Thyroid gland (tissue), 4 donors: ENCODE measurements at regions not wholly inside any gene's neighbourhood (a gene's known extent, or its start where the extent isn't known, plus 50 kb on each side); places are given as distances from the start of the nearest gene placed in this dataset.

Source experiments
- DNase-seq, 2 donors: peaks; one replicate each; pipeline ENCODE4 v3.0.0-alpha.2; 2019
- H3K27ac ChIP-seq, 3 donors: fragments of 200-600 bp; sonication (generic); 1 replicate in 2 of 3; 2 replicates in 1 of 3; pipeline ENCODE4 v1.5.1; 2016 to 2019; ENCODE audit warnings: mild to moderate bottlenecking in 1 of 3, moderate library complexity in 1 of 3
- H3K27me3 ChIP-seq: fragments of 200-600 bp; sonication (generic); one replicate; pipeline ENCODE4 v1.5.1; 2019
- H3K36me3 ChIP-seq, 2 donors: fragments of 200-600 bp; sonication (generic); one replicate each; pipeline ENCODE4 v1.5.1; 2016 to 2019
- H3K4me1 ChIP-seq, 2 donors: fragments of 200-600 bp; sonication (generic); one replicate each; pipeline ENCODE4 v1.5.1; 2017 to 2019
- H3K4me3 ChIP-seq, 3 donors: fragments of 200-600 bp; sonication (generic); replicated peaks in 1 of 3; 1 replicate in 2 of 3; 2 replicates in 1 of 3; pipeline ENCODE4 v1.5.1; 2016; ENCODE audit warnings: mild to moderate bottlenecking in 1 of 3
- H3K9me3 ChIP-seq: fragments of 200-600 bp; sonication (generic); one replicate; pipeline ENCODE4 v1.5.1; 2017
- POLR2A ChIP-seq, 2 donors: fragments of 450-650 bp; IDR thresholded peaks; one replicate each; pipeline ENCODE4 v1.6.1; 2017; ENCODE audit warnings: antibody characterized with exemption in 2 of 2, mild to moderate bottlenecking in 2 of 2, moderate library complexity in 1 of 2
- WGBS, 2 donors: methylation state at CpG; one replicate each; pipeline ENCODE4 v1.1.5; 2017; 5-methylcytosine and 5-hydroxymethylcytosine counted together
- intact Hi-C: fragments of 100-400 bp; cut with DNase I; formaldehyde crosslinking; loops from one replicate; pipeline ENCODE4 v1.15.1; 2023
- TF ChIP-seq, protein P1 (sequence below), 6 experiments: fragments of 200-600 bp in 3 of 6; fragments of 450-650 bp in 3 of 6; sonication (generic) in 3 of 6; IDR thresholded peaks; one replicate each; pipeline ENCODE4 v1.5.1; 2016 to 2019; ENCODE audit warnings: antibody characterized with exemption in 6 of 6, mild to moderate bottlenecking in 2 of 6, inconsistent platforms in 1 of 6, moderate library complexity in 1 of 6

DNA sequence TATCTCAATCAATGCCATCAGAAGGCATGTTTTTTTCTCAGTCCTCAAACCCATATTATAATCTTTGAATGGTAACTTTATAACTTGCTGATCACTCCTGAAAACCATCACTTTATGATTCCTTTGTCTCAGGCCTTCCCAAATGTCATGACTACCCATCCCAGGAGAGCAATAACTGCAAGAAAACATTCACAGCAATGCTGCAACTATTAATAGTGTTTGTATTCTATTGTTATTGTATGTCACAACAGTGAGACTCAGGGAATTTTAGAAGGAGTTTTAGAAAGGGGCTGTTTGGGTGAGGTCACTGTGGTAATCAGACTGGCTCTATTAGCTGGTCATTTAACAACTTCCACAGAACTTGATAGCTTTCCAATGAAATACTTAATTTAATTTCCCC is 301.4 kb upstream of the TBX18 start:
- no peaks in the 10 kb centered on the region for H3K4me1 ChIP-seq
- no peaks in the 10 kb centered on the region for H3K27me3 ChIP-seq
- no peaks in the 10 kb centered on the region for H3K36me3 ChIP-seq
- H3K27ac ChIP-seq = no peak overlapping the region
- TF ChIP-seq, protein P1, sequence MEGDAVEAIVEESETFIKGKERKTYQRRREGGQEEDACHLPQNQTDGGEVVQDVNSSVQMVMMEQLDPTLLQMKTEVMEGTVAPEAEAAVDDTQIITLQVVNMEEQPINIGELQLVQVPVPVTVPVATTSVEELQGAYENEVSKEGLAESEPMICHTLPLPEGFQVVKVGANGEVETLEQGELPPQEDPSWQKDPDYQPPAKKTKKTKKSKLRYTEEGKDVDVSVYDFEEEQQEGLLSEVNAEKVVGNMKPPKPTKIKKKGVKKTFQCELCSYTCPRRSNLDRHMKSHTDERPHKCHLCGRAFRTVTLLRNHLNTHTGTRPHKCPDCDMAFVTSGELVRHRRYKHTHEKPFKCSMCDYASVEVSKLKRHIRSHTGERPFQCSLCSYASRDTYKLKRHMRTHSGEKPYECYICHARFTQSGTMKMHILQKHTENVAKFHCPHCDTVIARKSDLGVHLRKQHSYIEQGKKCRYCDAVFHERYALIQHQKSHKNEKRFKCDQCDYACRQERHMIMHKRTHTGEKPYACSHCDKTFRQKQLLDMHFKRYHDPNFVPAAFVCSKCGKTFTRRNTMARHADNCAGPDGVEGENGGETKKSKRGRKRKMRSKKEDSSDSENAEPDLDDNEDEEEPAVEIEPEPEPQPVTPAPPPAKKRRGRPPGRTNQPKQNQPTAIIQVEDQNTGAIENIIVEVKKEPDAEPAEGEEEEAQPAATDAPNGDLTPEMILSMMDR (IDR thresholded peaks at IDR 0.05) = no peak
- TF ChIP-seq POLR2A (IDR thresholded peaks at IDR 0.05) = no peak
- no peak overlapping the region for H3K4me3 ChIP-seq
- intact Hi-C loops = no loop called here
- H3K9me3 ChIP-seq = no peaks in the 10 kb centered on the region
- DNase-seq = no peak

DNA sequence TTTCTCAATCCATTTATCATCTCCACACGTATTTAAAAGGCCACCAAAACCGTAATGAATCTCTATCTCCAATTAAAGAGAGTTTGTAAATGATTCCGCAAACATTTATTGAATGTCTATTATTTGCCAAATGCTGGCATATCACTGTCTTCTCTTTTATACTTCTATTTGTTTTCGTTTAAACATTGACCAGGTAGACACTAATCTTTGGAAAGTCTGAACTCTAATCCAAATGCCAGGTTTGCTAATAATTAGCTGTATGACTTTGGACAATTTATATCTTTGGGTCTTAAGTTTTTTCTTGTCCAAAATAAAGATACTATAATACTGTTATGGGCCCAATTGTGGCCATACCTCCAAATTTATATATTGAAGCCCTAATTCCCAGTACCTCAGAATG is 299.2 kb upstream of the TBX18 start:
- no peaks in the 10 kb centered on the region for H3K9me3 ChIP-seq
- no peaks in the 10 kb centered on the region for H3K36me3 ChIP-seq
- H3K4me3 ChIP-seq = no peak overlapping the region
- no peak overlapping the region for H3K27ac ChIP-seq
- no peak for DNase-seq
- intact Hi-C loops = no loop called here
- TF ChIP-seq, protein P1 (IDR thresholded peaks at IDR 0.05) = no peak
- H3K4me1 ChIP-seq = no peaks in the 10 kb centered on the region
- WGBS, 2 donors = 77 to 86% methylated on average over 4 of the region's 4 CpGs
- no peaks in the 10 kb centered on the region for H3K27me3 ChIP-seq

DNA sequence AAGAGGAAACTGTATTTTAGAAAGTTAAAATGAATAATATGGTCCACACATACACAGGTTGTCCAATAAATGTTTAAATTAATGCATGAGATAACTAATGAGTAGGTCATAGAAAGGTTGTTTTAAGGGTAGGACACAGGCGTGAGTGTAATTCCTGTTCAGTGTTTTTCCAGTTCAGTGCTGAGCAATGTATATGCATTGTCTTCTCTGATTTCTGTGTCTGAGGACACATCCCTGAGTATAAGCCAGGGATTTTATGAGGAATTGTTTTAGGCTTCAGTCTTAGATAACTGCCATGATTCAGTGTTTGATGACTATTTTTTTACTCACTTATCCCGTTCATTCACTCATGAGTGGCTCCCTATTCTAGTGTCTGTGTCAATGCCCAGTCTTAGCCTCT is 298.5 kb upstream of the TBX18 start:
- no peak overlapping the region for H3K4me3 ChIP-seq
- TF ChIP-seq, protein P1 (IDR thresholded peaks at IDR 0.05) = no peak
- no peak for TF ChIP-seq POLR2A (IDR thresholded peaks at IDR 0.05)
- no peak for DNase-seq
- WGBS, 2 donors = 71 to 79% methylated on average over 2 of the region's 2 CpGs
- H3K27me3 ChIP-seq = no peaks in the 10 kb centered on the region
- intact Hi-C loops = no loop called here
- H3K27ac ChIP-seq = no peak overlapping the region
- H3K9me3 ChIP-seq = no peaks in the 10 kb centered on the region
- no peaks in the 10 kb centered on the region for H3K36me3 ChIP-seq
- H3K4me1 ChIP-seq = no peaks in the 10 kb centered on the region

DNA sequence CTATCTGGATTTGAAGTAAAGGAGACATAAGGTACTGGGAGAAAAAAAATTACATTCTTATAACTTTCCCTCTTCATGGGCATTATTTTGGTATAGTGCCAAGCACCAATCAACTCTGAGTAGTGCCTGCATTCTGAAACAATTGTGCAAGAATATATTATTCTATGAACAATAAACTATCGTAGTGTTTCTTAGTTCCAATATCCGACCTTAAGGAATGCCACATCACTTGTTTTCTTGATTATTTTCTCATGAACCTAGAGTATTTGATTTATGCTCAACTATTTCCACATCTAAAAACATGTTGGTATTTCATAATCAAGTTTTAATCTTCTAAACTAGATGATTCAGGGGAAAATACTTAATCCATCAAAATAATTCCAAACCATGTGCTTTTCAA is 294.4 kb upstream of the TBX18 start:
- WGBS, 2 donors = 62 to 88% methylated on average over 2 of the region's 2 CpGs
- DNase-seq = no peak
- no peak overlapping the region for H3K27ac ChIP-seq
- TF ChIP-seq, protein P1 (IDR thresholded peaks at IDR 0.05) = no peak
- no peak for TF ChIP-seq POLR2A (IDR thresholded peaks at IDR 0.05)
- H3K36me3 ChIP-seq = no peaks in the 10 kb centered on the region
- no peaks in the 10 kb centered on the region for H3K4me1 ChIP-seq
- intact Hi-C loops = no loop called here
- H3K27me3 ChIP-seq = no peaks in the 10 kb centered on the region
- no peaks in the 10 kb centered on the region for H3K9me3 ChIP-seq
- H3K4me3 ChIP-seq = no peak overlapping the region

DNA sequence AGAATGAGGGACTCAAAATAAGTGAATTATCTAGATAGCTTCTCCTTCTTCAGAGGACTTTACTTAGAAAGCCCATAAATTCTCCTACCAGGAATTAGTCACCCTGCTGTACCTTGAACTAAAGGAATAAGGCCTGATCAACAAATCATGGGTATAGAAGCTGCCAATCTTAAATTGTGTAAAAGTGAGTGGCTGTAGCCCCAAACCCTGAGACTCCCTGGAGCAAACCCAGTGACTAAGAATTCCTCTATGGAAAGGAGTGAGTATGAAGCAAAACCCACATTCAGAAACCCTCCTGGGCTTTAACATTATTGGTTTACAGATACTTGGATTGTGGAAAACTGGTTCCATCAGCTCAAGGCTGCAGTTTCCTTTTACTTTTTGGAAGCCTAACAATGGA is 285.8 kb upstream of the TBX18 start:
- no peak overlapping the region for H3K27ac ChIP-seq
- no peaks in the 10 kb centered on the region for H3K4me1 ChIP-seq
- H3K36me3 ChIP-seq = no peaks in the 10 kb centered on the region
- intact Hi-C loops = no loop called here
- TF ChIP-seq, protein P1 (IDR thresholded peaks at IDR 0.05) = no peak
- TF ChIP-seq POLR2A (IDR thresholded peaks at IDR 0.05) = no peak
- H3K27me3 ChIP-seq = no peaks in the 10 kb centered on the region
- no peak for DNase-seq
- no peaks in the 10 kb centered on the region for H3K9me3 ChIP-seq
- H3K4me3 ChIP-seq = no peak overlapping the region
